Head of caudate nucleus (tissue), 42 donors: ENCODE measurements at regions not wholly inside any gene's neighbourhood (a gene's known extent, or its start where the extent isn't known, plus 50 kb on each side); places are given as distances from the start of the nearest gene placed in this dataset.
"Not testable (repeated sequence)": the region's sequence is repeated elsewhere in the genome, so short reads cannot be mapped to it uniquely, and the experiment has no call there.

Experiments
- DNase-seq, 42 donors: peaks; one replicate each; pipeline versions ENCODE4 v3.0.0 to v3.0.0-alpha.2; 2020 to 2021; ENCODE audit warnings: mixed read lengths in 7 of 42
- intact Hi-C: fragments of 100-400 bp; cut with DNase I; formaldehyde crosslinking; loops from one replicate; pipeline ENCODE4 v1.15.0; 2022

DNA sequence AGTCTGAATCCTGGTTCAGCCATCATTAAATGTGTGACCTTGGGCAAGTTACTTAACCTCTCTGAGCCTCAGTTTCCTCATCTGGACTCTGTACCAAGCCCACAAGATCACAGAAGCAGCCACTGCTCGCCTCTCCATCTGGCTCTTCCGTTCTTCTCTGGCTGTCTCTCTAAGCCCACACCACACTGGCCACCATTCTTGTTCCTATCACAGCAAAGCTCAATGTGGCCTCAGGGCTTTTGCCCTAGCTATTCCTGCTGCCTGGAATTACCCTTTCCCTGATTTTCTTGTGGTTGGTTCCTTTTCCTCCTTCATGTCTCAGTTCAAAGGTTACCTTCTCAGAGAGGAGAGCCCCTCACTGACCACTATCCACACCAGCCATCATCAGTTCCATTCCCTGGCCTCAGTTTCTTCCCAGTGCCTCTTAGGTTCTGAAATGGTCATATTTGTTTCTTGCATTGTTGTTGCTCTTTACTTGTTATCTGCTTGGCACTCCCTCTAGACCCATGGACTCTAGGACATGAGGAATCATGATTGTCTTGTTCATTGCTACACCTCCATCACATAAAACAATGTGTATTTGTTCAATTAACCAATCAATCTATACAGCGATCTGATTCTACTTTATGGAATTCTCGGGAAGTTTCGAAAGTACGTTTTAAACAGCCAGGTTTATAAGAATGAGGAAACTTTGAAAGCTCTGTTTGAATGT, 56.5 kb upstream of the PTPN1 start:
- intact Hi-C loops = no loop called here
- no peak for DNase-seq

DNA sequence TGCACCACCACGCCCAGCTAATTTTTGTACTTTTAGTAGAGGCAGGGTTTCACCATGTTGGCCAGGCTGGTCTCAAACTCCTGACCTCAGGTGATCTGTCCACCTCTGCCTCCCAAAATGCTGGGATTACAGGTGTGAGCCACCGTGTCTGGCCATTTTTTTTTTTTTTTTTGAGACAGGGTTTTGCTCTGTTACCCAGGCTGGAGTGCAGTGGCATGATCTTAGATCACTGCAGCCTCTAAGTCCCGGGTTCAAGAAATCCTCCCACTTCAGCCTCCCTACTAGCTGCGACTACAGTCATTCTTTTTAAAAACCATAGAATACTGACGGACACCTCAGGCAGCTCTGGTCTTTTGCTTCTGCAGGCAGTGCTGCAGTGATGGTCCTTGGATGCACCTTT, 54.9 kb upstream of the PTPN1 start:
- intact Hi-C loops, DNase-seq: not testable (repeated sequence)

DNA sequence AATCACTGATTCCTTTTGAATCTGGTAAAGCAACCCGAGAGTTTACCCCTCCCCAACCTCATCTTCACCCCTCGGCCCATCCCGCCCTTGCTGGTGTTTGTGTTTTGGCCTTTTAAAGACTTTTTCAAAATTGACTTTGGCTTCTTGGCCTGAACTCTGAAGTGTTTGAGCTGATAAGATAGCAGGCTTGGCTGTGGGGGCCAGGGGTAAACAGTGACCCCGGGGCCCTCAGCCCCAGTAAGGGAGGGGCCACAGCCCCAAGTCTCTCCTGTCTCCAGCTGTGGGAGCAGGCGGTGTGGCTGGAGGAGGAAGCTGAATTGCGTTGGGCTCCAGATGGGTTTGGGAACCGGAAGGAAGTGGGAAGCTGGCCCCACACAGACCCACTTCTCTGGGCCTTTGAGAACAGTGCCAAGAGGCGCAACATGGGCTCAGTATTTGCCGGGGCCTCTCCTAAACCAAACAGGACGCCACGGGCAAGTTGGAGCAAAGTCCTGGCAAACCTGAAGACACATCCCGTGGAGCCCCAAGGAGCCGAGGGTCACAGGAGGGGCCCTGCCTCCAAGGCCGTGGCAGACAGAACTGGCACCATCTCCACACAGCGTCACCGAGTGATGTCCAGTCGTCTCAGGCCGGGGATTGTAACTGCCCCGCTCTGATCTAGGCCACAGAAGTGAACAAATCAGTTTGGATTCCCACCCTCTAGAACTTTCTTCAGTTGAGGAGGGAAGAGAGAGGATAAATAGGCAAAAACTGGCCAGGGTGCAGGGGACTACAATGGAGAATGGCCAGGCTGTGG, 54.3 kb upstream of the PTPN1 start:
- DNase-seq = peak in 6 of 42 donors; percentile 17 to 35 (median 23)
- intact Hi-C loops = no loop called here

DNA sequence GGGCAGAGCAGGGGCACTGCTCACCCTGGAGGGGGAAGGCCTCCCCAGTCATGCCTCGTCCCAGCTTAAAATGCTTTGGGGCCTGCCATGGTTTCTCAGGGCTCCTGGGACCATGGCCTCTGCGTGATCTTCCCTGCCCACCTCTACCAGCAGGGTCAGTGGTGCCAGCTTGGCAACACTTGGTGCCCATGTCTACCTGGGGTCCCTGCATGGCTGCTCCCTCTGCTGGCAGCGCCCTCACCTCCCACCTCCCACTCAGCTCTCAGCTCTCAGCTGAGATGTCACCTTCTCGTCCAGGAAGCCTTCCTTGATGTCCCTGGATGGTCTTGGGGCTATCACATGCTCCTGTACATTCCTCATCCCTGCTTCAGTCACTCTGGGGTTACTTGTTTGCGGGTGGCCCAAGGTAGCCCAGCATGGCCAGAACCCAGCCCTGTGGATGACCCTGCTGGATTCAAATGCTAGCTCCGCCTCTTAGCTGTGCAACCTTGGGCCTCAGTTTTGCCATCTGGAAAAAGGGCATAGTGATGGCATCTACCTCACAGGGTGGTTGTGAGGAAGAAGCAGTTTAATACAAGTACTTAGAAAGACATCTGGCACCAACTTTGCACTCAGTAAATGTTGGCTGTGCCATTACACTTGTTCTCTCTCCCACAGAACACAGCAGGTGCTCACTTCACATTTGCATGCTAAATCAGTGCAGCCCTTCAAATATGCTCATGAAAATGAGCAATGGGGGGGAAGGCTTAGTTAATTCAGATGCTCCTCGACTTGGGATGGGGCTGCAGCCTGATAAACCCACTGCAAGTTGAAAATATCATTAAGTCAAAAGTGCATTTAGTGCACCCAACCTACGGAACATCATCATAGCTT, 53.5 kb upstream of the PTPN1 start:
- intact Hi-C loops = no loop called here
- no peak for DNase-seq

DNA sequence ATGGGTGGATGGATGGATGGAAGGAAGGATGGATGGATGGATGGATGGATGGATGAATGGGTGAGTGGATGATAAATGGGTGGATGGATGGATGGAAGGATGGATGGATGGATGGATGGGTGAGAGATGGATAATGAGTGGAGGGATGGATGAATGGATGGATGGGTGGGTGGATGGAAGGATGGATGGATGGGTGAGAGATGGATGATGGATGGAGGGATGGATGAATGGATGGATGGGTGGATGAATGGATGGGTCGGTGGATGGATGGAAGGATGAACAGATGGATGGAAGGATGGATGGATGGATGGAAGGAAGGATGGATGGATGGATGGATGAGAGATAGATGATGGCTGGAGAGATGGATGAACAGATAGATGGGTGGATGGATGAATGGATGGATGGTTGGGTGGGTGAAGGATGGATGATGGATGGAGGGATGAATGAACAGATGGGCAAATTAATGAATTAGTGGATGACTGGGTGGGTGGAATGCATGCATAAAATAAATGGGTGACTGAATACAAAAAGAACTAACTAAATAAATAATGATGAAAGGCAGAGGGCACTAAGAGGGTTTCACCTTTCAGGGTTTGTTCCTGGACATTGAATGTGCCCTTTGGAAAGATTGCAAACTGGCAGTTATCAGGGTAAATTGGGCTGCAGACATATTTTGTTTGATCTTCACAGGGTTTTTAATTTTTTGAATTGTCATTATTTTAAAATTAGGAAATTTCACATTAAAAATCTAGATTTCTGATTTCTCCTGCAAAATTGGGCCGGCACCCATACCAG, 50.9 kb upstream of the PTPN1 start:
- DNase-seq = no peak
- intact Hi-C loops = no loop called here

DNA sequence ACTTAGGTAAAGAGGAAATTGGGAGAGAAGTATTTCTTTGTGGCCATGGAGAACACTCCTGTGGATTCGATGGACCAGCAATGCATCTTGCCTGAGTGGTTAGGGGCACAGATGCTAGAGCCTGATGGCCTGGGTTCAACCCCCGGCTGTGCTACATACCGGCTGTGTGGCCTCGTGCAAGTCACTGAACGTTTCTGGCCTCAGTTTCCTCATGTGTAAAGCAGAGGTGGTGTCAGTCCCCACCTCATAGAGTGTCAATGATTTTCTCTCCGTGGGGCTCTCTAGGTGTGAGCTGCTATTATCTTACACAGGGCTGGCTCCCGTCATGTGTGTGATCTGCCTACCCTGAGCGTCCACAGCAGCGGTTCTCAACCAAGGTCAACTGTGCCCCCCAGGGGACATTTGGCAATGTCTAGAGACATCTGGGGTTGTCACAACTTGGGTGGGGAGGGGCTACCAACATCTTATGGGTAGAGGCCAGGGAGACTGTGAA, 50.0 kb upstream of the PTPN1 start:
- peak in 1 of 42 donors; percentile 12 for DNase-seq
- intact Hi-C loops = no loop called here
